ENCODE measurements at regions not wholly inside any gene's neighbourhood (a gene's known extent, or its start where the extent isn't known, plus 50 kb on each side); places are given as distances from the start of the nearest gene placed in this dataset.

DNA sequence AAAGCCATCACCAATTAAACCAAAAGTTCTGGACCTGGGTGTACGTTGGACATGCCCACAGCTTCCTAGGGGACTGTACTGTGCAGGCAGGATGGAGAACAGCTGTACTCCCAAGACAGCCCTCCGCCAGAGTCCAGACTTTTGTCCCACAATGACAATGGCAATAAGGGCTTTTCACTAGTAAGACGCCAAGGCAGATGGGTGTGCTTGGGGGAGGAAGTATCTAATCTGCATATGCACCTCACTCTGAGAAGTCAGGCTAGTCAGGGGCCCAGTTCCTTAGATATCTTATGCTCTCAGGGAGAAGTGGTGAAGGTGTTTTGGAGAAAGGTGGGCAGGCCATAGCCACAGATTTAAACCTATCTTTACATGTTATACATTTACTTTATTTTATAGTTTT is 85.1 kb upstream of the USP47 start:
- Mint-ChIP-seq H3K4me1 (ENCODE audit: unreplicated experiment) (no peaks in the 10 kb centered on the region), H3K4me3 (no peak overlapping the region), H3K36me3 (no peaks in the 10 kb centered on the region), H3K9me3 (no peaks in the 10 kb centered on the region), H3K27me3 (peaks cover 56% of the 10 kb centered on the region), H3K27ac (no peak overlapping the region)
- TF ChIP-seq, protein P1, sequence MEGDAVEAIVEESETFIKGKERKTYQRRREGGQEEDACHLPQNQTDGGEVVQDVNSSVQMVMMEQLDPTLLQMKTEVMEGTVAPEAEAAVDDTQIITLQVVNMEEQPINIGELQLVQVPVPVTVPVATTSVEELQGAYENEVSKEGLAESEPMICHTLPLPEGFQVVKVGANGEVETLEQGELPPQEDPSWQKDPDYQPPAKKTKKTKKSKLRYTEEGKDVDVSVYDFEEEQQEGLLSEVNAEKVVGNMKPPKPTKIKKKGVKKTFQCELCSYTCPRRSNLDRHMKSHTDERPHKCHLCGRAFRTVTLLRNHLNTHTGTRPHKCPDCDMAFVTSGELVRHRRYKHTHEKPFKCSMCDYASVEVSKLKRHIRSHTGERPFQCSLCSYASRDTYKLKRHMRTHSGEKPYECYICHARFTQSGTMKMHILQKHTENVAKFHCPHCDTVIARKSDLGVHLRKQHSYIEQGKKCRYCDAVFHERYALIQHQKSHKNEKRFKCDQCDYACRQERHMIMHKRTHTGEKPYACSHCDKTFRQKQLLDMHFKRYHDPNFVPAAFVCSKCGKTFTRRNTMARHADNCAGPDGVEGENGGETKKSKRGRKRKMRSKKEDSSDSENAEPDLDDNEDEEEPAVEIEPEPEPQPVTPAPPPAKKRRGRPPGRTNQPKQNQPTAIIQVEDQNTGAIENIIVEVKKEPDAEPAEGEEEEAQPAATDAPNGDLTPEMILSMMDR (conservative IDR thresholded peaks at IDR 0.05), result no peak
- no peak for DNase-seq (ENCODE audit: extremely low spot score, unreplicated experiment)

DNA sequence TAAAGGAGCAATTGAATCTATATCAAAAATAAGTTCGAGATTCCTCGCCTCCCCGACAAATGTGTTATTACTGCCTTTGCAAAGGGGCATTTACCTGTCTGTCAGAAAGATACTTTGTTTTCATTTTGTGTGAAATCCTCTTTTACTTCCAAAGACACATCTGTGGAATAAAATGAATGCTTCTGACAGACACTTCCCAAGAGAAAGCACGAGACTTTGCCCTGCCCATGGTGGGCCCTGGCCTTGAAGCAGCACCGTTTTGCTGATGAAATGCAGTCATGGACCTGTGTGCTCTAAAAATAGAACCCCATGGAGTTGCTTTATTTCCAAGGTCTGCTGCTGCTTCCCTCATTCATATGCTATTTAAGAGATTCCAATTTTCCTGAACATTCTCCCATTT is 85.9 kb upstream of the USP47 start:
- Mint-ChIP-seq H3K9me3 (no peaks in the 10 kb centered on the region), H3K4me1 (ENCODE audit: unreplicated experiment) (no peaks in the 10 kb centered on the region)
- TF ChIP-seq, protein P1 (conservative IDR thresholded peaks at IDR 0.05), result no peak

DNA sequence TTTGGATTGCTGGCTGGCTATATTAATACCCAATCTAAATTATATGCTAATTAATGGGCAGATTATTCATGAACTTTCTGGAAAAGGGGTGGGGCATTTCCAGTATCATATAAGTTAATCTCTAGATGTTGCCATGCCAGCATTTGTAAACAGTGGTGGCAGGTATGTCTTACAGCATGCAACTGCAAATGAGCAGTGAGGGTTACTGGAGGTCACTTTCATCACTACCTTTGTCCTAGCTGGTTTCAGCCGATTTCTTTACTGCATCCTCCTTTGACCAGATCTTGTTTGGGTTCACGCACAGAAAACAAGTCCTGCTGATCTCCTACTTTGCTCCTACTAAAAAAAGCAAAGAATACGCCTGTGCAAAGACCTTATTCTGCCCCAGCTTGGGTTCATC is 89.1 kb upstream of the USP47 start:
- H3K27ac Mint-ChIP-seq, result no peak overlapping the region
- no peak for DNase-seq (ENCODE audit: extremely low spot score, unreplicated experiment)
- no peaks in the 10 kb centered on the region for H3K9me3 Mint-ChIP-seq
- TF ChIP-seq, protein P1 (conservative IDR thresholded peaks at IDR 0.05), result no peak
- no peak overlapping the region for H3K4me3 Mint-ChIP-seq
- no peaks in the 10 kb centered on the region for H3K4me1 Mint-ChIP-seq (ENCODE audit: unreplicated experiment)
- no peaks in the 10 kb centered on the region for H3K36me3 Mint-ChIP-seq
- peaks cover 37% of the 10 kb centered on the region for H3K27me3 Mint-ChIP-seq

More for the DNA sequence above, 85.9 kb upstream of the USP47 start:
- Mint-ChIP-seq H3K27me3 (peaks cover 48% of the 10 kb centered on the region), H3K36me3 (no peaks in the 10 kb centered on the region), H3K4me3 (no peak overlapping the region), H3K27ac (no peak overlapping the region)
- DNase-seq (ENCODE audit: extremely low spot score, unreplicated experiment), result no peak

DNA sequence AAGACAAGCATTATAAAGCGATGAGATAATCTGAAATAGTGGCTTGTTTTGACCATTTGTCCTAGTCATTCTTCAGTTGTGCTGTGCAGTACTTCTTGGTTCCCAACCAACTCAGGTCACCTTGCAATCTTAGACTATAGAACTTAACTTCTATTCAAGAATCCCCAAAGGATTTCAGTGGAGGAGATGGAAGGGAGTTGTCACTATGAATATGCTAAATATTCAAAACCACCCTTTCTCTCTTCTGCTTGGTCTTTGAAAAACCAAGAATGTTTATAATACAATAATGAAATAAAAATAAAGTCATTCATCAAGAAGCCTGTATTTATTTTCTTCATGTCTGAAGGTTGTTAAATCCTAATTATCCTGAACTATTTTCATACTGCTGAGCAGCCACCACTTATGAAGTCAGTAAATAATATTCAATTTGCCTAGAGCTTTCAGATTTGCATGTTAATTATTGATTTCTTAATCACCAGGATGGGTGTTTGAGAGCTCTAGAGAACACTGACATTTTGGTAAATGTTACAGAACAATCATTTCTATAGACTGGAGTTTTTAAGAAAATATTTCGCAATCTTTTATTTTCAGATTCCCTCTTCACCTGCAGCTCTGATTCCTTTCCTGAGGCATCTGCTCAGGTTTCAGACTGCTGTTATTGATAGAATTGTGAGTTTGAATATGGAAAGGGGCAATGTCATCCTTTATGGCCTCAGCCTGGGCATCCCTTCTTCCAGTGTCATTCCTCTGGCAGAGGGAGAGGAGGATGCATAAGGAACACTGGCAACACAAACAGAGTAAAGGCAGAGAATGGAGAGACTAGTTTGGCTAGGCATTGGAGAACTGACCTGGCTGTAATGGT is 91.5 kb upstream of the USP47 start:
- TF ChIP-seq, protein P1 (conservative IDR thresholded peaks at IDR 0.05), result no peak
- no peaks in the 10 kb centered on the region for H3K4me1 Mint-ChIP-seq (ENCODE audit: unreplicated experiment)
- DNase-seq (ENCODE audit: extremely low spot score, unreplicated experiment), result no peak
- H3K27me3 Mint-ChIP-seq, result peaks cover 29% of the 10 kb centered on the region
- H3K4me3 Mint-ChIP-seq, result no peak overlapping the region
- no peaks in the 10 kb centered on the region for H3K9me3 Mint-ChIP-seq
- H3K27ac Mint-ChIP-seq, result no peak overlapping the region
- H3K36me3 Mint-ChIP-seq, result no peaks in the 10 kb centered on the region

DNA sequence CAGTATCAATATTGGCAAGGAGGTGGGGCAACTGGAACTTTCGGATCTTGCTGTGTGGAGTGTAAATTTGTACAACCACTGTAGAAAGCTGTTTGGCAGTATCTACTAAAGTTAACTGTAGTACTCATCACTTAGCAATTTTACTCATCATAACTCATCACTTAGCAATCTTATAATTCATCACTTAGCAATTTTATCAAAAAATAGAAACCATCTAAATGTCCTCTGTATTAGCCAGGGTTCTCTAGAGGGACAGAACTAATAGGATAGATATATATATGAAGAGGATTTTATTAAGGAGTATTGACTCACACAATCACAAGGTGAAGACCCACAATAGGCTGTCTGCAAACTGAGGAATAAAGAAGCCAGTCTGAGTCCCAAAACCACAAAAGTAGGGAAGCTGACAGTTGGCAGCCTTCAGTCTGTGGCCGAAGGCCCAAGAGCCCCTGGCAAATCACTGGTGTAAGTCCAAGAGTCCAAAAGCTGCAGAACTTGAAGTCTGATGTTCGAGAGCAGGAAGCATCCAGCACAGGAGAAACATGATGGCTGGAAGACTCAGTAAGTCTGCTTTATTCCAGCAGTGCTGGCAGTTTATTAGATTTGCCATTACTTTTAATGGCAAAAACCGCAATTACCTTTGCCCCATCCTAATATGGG is 92.9 kb upstream of the USP47 start:
- Mint-ChIP-seq H3K4me1 (ENCODE audit: unreplicated experiment) (no peaks in the 10 kb centered on the region), H3K9me3 (no peaks in the 10 kb centered on the region), H3K27me3 (peaks cover 19% of the 10 kb centered on the region), H3K36me3 (no peaks in the 10 kb centered on the region), H3K4me3 (no peak overlapping the region), H3K27ac (no peak overlapping the region)
- no peak for DNase-seq (ENCODE audit: extremely low spot score, unreplicated experiment)
- TF ChIP-seq, protein P1 (conservative IDR thresholded peaks at IDR 0.05), result no peak

Measured in type B pancreatic cell (in vitro differentiated cells).